SK-N-MC (cell line): ENCODE measurements at regions not wholly inside any gene's neighbourhood (a gene's known extent, or its start where the extent isn't known, plus 50 kb on each side); places are given as distances from the start of the nearest gene placed in this dataset.
"Not testable (repeated sequence)": the region's sequence is repeated elsewhere in the genome, so short reads cannot be mapped to it uniquely, and the experiment has no call there.

ENCODE experiments used
- DNase-seq: peaks from one replicate; pipeline ENCODE4 v3.0.0-alpha.2; 2011; ENCODE audit warnings: low read depth, low spot score
- H3K27ac ChIP-seq: fragments of 200-600 bp; sonication (generic); 2 replicates; pipeline ENCODE4 v1.5.1; 2016; ENCODE audit warnings: mixed run types
- H3K36me3 ChIP-seq: fragments of 200-600 bp; sonication (generic); 2 replicates; pipeline ENCODE4 v1.6.1; 2017; ENCODE audit warnings: antibody characterized with exemption, low read length, mixed read lengths; ENCODE audit not compliant: insufficient read depth
- H3K4me3 ChIP-seq: fragments of 200-600 bp; sonication (generic); 2 replicates; pipeline ENCODE4 v1.5.1; 2016
- H3K9ac ChIP-seq: fragments of 200-600 bp; sonication (generic); 2 replicates; pipeline ENCODE4 v1.8.0; 2017; ENCODE audit warnings: mixed run types, mixed read lengths; ENCODE audit not compliant: insufficient read length
- H3K9me3 ChIP-seq: fragments of 200-600 bp; sonication (generic); 2 replicates; pipeline ENCODE4 v1.6.1; 2017; ENCODE audit warnings: low read depth, mild to moderate bottlenecking, antibody characterized with exemption, low read length, moderate library complexity, mixed read lengths
- EZH2 ChIP-seq: fragments of 200-600 bp; sonication (generic); IDR thresholded peaks from one replicate; pipeline ENCODE4 v1.6.1; 2017; ENCODE audit warnings: antibody characterized with exemption
- FOXP2 ChIP-seq: optimal IDR thresholded peaks from 2 replicates; pipeline ENCODE3; 2011; ENCODE audit warnings: mild to moderate bottlenecking, moderate library complexity; ENCODE audit not compliant: insufficient read depth; ENCODE audit errors: extremely low read length, control extremely low read depth
- POLR2AphosphoS5 ChIP-seq: IDR thresholded peaks from 2 replicates; pipeline ENCODE4 v1.6.1; 2012; ENCODE audit warnings: mild to moderate bottlenecking, low read depth, low read length, borderline replicate concordance

GRCh38 chr12:131559517-131560516, 151.1 kb upstream of the SFSWAP start:
- Histone ChIP-seq H3K27ac (no peak overlapping the region), H3K9ac (no peak overlapping the region), H3K9me3 (no peaks in the 10 kb centered on the region), H3K36me3 (no peaks in the 10 kb centered on the region), H3K4me3 (no peak overlapping the region)
- TF ChIP-seq EZH2, result no peak
- no peak for TF ChIP-seq POLR2AphosphoS5
- TF ChIP-seq FOXP2, result no peak
- DNase-seq, result no peak

- no peak for DNase-seq
- Histone ChIP-seq H3K27ac (no peak overlapping the region), H3K4me3 (no peak overlapping the region), H3K36me3 (no peaks in the 10 kb centered on the region), H3K9me3 (no peaks in the 10 kb centered on the region), H3K9ac (no peak overlapping the region)
- TF ChIP-seq POLR2AphosphoS5 (no peak), FOXP2 (no peak), EZH2 (no peak)
Measured at GRCh38 chr12:131561051-131561450, 149.8 kb upstream of the SFSWAP start.

- H3K27ac ChIP-seq, result no peak overlapping the region
- no peaks in the 10 kb centered on the region for H3K36me3 ChIP-seq
- no peak overlapping the region for H3K4me3 ChIP-seq
- no peak for TF ChIP-seq FOXP2
- no peak for TF ChIP-seq EZH2
- TF ChIP-seq POLR2AphosphoS5, result no peak
- H3K9me3 ChIP-seq, result no peaks in the 10 kb centered on the region
- H3K9ac ChIP-seq, result no peak overlapping the region
- no peak for DNase-seq
Measured at GRCh38 chr12:131561891-131562684, 148.8 kb upstream of the SFSWAP start.

- H3K4me3 ChIP-seq, H3K27ac ChIP-seq, H3K36me3 ChIP-seq, DNase-seq, H3K9ac ChIP-seq, H3K9me3 ChIP-seq: not testable (repeated sequence)
Measured at GRCh38 chr12:131564138-131564727, 146.7 kb upstream of the SFSWAP start.

GRCh38 chr12:131564845-131565244, 146.0 kb upstream of the SFSWAP start:
- no peak overlapping the region for H3K27ac ChIP-seq
- H3K9me3 ChIP-seq, result no peaks in the 10 kb centered on the region
- TF ChIP-seq EZH2, result no peak
- TF ChIP-seq FOXP2, result no peak
- no peak for TF ChIP-seq POLR2AphosphoS5
- no peaks in the 10 kb centered on the region for H3K36me3 ChIP-seq
- no peak overlapping the region for H3K9ac ChIP-seq
- H3K4me3 ChIP-seq, result no peak overlapping the region
- DNase-seq, result no peak

GRCh38 chr12:131565267-131566015, 145.4 kb upstream of the SFSWAP start:
- DNase-seq, result no peak
- Histone ChIP-seq H3K9ac (no peak overlapping the region), H3K27ac (no peak overlapping the region), H3K9me3 (no peaks in the 10 kb centered on the region), H3K4me3 (no peak overlapping the region), H3K36me3 (no peaks in the 10 kb centered on the region)
- TF ChIP-seq POLR2AphosphoS5 (no peak), FOXP2 (no peak), EZH2 (no peak)

- TF ChIP-seq EZH2, result no peak
- TF ChIP-seq POLR2AphosphoS5, result no peak
- no peak for TF ChIP-seq FOXP2
- H3K9ac ChIP-seq, result no peak overlapping the region
- no peak overlapping the region for H3K27ac ChIP-seq
- H3K4me3 ChIP-seq, result no peak overlapping the region
- no peaks in the 10 kb centered on the region for H3K9me3 ChIP-seq
- no peak for DNase-seq
- H3K36me3 ChIP-seq, result no peaks in the 10 kb centered on the region
Measured at GRCh38 chr12:131568336-131568735, 142.6 kb upstream of the SFSWAP start.

- no peak for DNase-seq
- H3K36me3 ChIP-seq, result no peaks in the 10 kb centered on the region
- H3K9me3 ChIP-seq, result no peaks in the 10 kb centered on the region
- H3K4me3 ChIP-seq, result no peak overlapping the region
- H3K9ac ChIP-seq, result no peak overlapping the region
- H3K27ac ChIP-seq, result no peak overlapping the region
- TF ChIP-seq EZH2 (no peak), FOXP2 (no peak), POLR2AphosphoS5 (no peak)
Measured at GRCh38 chr12:131570596-131570995, 140.3 kb upstream of the SFSWAP start.
